ENCODE measurements at regions not wholly inside any gene's neighbourhood (a gene's known extent, or its start where the extent isn't known, plus 50 kb on each side); places are given as distances from the start of the nearest gene placed in this dataset.

GRCh38 chr12:92074889-92075288 lies 70.8 kb downstream of the BTG1 start:
- TF ChIP-seq CTCF (IDR thresholded peaks at IDR 0.05) (no peak), POLR2A (IDR thresholded peaks at IDR 0.05) (no peak)
- no peaks in the 10 kb centered on the region for H3K9me3 ChIP-seq
- no peak for DNase-seq
- H3K27me3 ChIP-seq = no peaks in the 10 kb centered on the region
- no peaks in the 10 kb centered on the region for H3K36me3 ChIP-seq
- intact Hi-C loops (cut with DNase I; ENCODE audit: low total_unique reads) = no loop called here
- peak overlapping the region in 1 of 2 donors; percentile 16 for H3K27ac ChIP-seq
- no peaks in the 10 kb centered on the region for H3K4me1 ChIP-seq
- no peak overlapping the region for H3K4me3 ChIP-seq

GRCh38 chr12:92073094-92073493 lies 72.6 kb downstream of the BTG1 start:
- H3K4me3 ChIP-seq = no peak overlapping the region
- DNase-seq = no peak
- H3K27ac ChIP-seq = no peak overlapping the region
- no peaks in the 10 kb centered on the region for H3K36me3 ChIP-seq
- TF ChIP-seq POLR2A (IDR thresholded peaks at IDR 0.05) (no peak), CTCF (IDR thresholded peaks at IDR 0.05) (no peak)
- intact Hi-C loops (cut with DNase I; ENCODE audit: low total_unique reads) = no loop called here
- H3K4me1 ChIP-seq = no peaks in the 10 kb centered on the region
- no peaks in the 10 kb centered on the region for H3K9me3 ChIP-seq
- no peaks in the 10 kb centered on the region for H3K27me3 ChIP-seq

- no peak for DNase-seq
- no peaks in the 10 kb centered on the region for H3K9me3 ChIP-seq
- H3K4me1 ChIP-seq = no peaks in the 10 kb centered on the region
- H3K27ac ChIP-seq = no peak overlapping the region
- no peaks in the 10 kb centered on the region for H3K27me3 ChIP-seq
- no peak overlapping the region for H3K4me3 ChIP-seq
- intact Hi-C loops (cut with DNase I; ENCODE audit: low total_unique reads) = no loop called here
- H3K36me3 ChIP-seq = no peaks in the 10 kb centered on the region
- TF ChIP-seq POLR2A (IDR thresholded peaks at IDR 0.05) = no peak
- TF ChIP-seq CTCF (IDR thresholded peaks at IDR 0.05) = no peak
These were observed 73.5 kb downstream of the BTG1 start for GRCh38 chr12:92072112-92072511.

GRCh38 chr12:92070864-92071445 lies 74.7 kb downstream of the BTG1 start:
- TF ChIP-seq CTCF (IDR thresholded peaks at IDR 0.05) = no peak
- TF ChIP-seq POLR2A (IDR thresholded peaks at IDR 0.05) = no peak
- no peaks in the 10 kb centered on the region for H3K27me3 ChIP-seq
- H3K36me3 ChIP-seq = no peaks in the 10 kb centered on the region
- DNase-seq = peak; percentile 56 to 75
- intact Hi-C loops (cut with DNase I; ENCODE audit: low total_unique reads) = no loop called here
- H3K9me3 ChIP-seq = no peaks in the 10 kb centered on the region
- H3K27ac ChIP-seq = peak overlapping the region; percentile 53 to 61
- no peak overlapping the region for H3K4me3 ChIP-seq
- H3K4me1 ChIP-seq = no peaks in the 10 kb centered on the region

- peak overlapping the region; percentile 53 to 56 for H3K27ac ChIP-seq
- H3K4me1 ChIP-seq = no peaks in the 10 kb centered on the region
- no peaks in the 10 kb centered on the region for H3K36me3 ChIP-seq
- intact Hi-C loops (cut with DNase I; ENCODE audit: low total_unique reads) = no loop called here
- no peaks in the 10 kb centered on the region for H3K9me3 ChIP-seq
- no peak overlapping the region for H3K4me3 ChIP-seq
- no peaks in the 10 kb centered on the region for H3K27me3 ChIP-seq
- TF ChIP-seq POLR2A (IDR thresholded peaks at IDR 0.05) = no peak
- no peak for TF ChIP-seq CTCF (IDR thresholded peaks at IDR 0.05)
- peak; percentile 74 to 77 for DNase-seq
These were observed 75.4 kb downstream of the BTG1 start for GRCh38 chr12:92070054-92070863.

All from uterus (tissue), 3 donors.